ENCODE measurements at regions not wholly inside any gene's neighbourhood (a gene's known extent, or its start where the extent isn't known, plus 50 kb on each side); places are given as distances from the start of the nearest gene placed in this dataset.
A peak's percentile ranks its signal among the peaks of the same experiment; 100 is the strongest.

GRCh38 chr3:168249550-168250414 is 154.1 kb upstream of the GOLIM4 start:
- TF ChIP-seq, protein P1, sequence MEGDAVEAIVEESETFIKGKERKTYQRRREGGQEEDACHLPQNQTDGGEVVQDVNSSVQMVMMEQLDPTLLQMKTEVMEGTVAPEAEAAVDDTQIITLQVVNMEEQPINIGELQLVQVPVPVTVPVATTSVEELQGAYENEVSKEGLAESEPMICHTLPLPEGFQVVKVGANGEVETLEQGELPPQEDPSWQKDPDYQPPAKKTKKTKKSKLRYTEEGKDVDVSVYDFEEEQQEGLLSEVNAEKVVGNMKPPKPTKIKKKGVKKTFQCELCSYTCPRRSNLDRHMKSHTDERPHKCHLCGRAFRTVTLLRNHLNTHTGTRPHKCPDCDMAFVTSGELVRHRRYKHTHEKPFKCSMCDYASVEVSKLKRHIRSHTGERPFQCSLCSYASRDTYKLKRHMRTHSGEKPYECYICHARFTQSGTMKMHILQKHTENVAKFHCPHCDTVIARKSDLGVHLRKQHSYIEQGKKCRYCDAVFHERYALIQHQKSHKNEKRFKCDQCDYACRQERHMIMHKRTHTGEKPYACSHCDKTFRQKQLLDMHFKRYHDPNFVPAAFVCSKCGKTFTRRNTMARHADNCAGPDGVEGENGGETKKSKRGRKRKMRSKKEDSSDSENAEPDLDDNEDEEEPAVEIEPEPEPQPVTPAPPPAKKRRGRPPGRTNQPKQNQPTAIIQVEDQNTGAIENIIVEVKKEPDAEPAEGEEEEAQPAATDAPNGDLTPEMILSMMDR (IDR thresholded peaks at IDR 0.05; ENCODE audit: control insufficient read depth, insufficient read depth, low read depth, low read length, missing control alignments): peak; percentile 23
- H3K4me3 ChIP-seq (ENCODE audit: control insufficient read depth, low read depth, low read length): peak overlapping the region; percentile 53
- peak; percentile 16 for DNase-seq (ENCODE audit: low read depth)

DNA sequence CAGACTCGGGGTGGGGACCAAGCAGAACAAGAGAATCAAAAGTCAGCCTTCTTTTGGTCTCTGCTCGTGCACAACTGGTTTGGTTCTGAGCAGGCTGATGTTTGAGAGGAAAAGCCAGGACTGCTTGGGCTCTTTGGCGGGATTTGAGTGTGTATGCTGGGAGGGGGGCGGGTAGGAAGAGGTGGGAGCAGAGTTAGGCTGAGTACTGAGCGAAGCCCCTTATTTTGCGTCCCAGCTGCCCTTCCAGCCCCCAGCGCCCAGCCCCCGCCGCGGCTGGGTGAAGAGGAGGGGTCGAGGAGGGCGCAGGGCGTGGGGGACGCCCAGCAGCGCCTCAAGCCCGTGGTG is 153.5 kb upstream of the GOLIM4 start:
- DNase-seq (ENCODE audit: low read depth): no peak
- TF ChIP-seq, protein P1 (IDR thresholded peaks at IDR 0.05; ENCODE audit: control insufficient read depth, insufficient read depth, low read depth, low read length, missing control alignments): no peak
- H3K4me3 ChIP-seq (ENCODE audit: control insufficient read depth, low read depth, low read length): peak overlapping the region; percentile 53

DNA sequence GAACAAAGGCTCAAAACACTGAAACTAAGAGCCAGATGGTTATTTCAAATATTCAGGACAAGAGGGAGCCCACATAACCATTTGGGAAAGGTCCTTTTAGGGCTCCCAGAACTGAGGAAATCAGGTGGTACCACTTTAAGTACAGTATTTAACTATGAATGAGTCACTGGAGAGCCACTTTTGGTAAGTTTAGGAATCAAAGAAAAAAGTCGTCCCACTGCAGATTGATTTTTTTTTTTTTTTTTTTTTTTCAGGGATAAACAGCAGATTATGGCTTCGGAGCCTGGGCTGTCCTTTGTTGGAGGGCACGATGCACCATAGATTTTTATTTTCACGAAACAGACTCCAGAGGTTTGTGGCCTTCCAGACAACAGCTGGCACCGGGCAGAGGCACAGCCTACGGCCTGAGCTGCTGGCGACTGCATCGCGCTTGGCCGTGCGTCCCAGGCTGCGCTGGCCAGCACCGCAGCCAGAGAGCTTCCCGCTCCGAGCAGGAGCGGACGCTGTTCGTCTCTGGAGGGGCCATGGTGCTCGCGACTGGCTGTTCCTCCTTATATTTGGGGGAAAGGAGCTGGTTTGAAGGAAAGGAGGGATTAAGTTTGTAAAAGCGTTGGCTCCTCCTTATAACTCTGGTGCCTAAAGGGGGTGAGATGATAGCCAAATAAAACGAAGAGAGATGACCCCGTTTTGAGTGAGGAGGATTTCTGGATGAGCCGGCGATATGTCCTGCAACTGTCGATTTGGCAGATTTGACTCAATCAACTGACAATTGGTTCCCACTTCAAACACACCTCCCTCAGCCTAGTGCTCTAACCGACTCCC is 152.9 kb upstream of the GOLIM4 start:
- peak overlapping the region; percentile 53 for H3K4me3 ChIP-seq (ENCODE audit: control insufficient read depth, low read depth, low read length)
- TF ChIP-seq, protein P1 (IDR thresholded peaks at IDR 0.05; ENCODE audit: control insufficient read depth, insufficient read depth, low read depth, low read length, missing control alignments): no peak

GRCh38 chr3:168241156-168241555 is 145.4 kb upstream of the GOLIM4 start:
- no peak for DNase-seq (ENCODE audit: low read depth)
- TF ChIP-seq, protein P1 (IDR thresholded peaks at IDR 0.05; ENCODE audit: control insufficient read depth, insufficient read depth, low read depth, low read length, missing control alignments): no peak
- H3K4me3 ChIP-seq (ENCODE audit: control insufficient read depth, low read depth, low read length): no peak overlapping the region

More for the DNA sequence above, 152.9 kb upstream of the GOLIM4 start:
- DNase-seq (ENCODE audit: low read depth): no peak

- TF ChIP-seq, protein P1 (IDR thresholded peaks at IDR 0.05; ENCODE audit: control insufficient read depth, insufficient read depth, low read depth, low read length, missing control alignments): no peak
- no peak for DNase-seq (ENCODE audit: low read depth)
- no peak overlapping the region for H3K4me3 ChIP-seq (ENCODE audit: control insufficient read depth, low read depth, low read length)
Observed at GRCh38 chr3:168239287-168239686, 143.6 kb upstream of the GOLIM4 start.

- TF ChIP-seq, protein P1 (IDR thresholded peaks at IDR 0.05; ENCODE audit: control insufficient read depth, insufficient read depth, low read depth, low read length, missing control alignments): no peak
- H3K4me3 ChIP-seq (ENCODE audit: control insufficient read depth, low read depth, low read length): no peak overlapping the region
- DNase-seq (ENCODE audit: low read depth): no peak
Observed at GRCh38 chr3:168233001-168233400, 137.3 kb upstream of the GOLIM4 start.
